NCI-H1105 (cell line): ENCODE measurements at regions not wholly inside any gene's neighbourhood (a gene's known extent, or its start where the extent isn't known, plus 50 kb on each side); places are given as distances from the start of the nearest gene placed in this dataset.

ENCODE experiments used
- DNase-seq: peaks from one replicate; lab custom pipeline; 2025; lab: John Stamatoyannopoulos, UW

- no peak for DNase-seq
Observed at GRCh38 chr20:24261351-24261750, 208.1 kb upstream of the SYNDIG1 start.

GRCh38 chr20:24257171-24257570 lies 212.3 kb upstream of the SYNDIG1 start:
- DNase-seq, result no peak

- DNase-seq, result no peak
Observed at GRCh38 chr20:24256307-24256706, 213.1 kb upstream of the SYNDIG1 start.

GRCh38 chr20:24254480-24254879 lies 214.9 kb upstream of the SYNDIG1 start:
- DNase-seq, result no peak

- no peak for DNase-seq
Observed at GRCh38 chr20:24253321-24253720, 216.1 kb upstream of the SYNDIG1 start.

- DNase-seq, result no peak
Observed at GRCh38 chr20:24245094-24245493, 224.3 kb upstream of the SYNDIG1 start.

GRCh38 chr20:24242763-24243162 lies 226.7 kb upstream of the SYNDIG1 start:
- no peak for DNase-seq

- no peak for DNase-seq
Observed at GRCh38 chr20:24241466-24241865, 228.0 kb upstream of the SYNDIG1 start.

GRCh38 chr20:24236963-24237362 lies 232.5 kb upstream of the SYNDIG1 start:
- no peak for DNase-seq

- no peak for DNase-seq
Observed at GRCh38 chr20:24236201-24236600, 233.2 kb upstream of the SYNDIG1 start.

- no peak for DNase-seq
Observed at GRCh38 chr20:24235296-24236175, 233.9 kb upstream of the SYNDIG1 start.

- no peak for DNase-seq
Observed at GRCh38 chr20:24227600-24227999, 239.0 kb upstream of the GGTLC1 start.

- DNase-seq, result no peak
Observed at GRCh38 chr20:24212494-24212893, 223.9 kb upstream of the GGTLC1 start.

- no peak for DNase-seq
Observed at GRCh38 chr20:24211972-24212371, 223.4 kb upstream of the GGTLC1 start.

- DNase-seq, result no peak
Observed at GRCh38 chr20:24210356-24210755, 221.8 kb upstream of the GGTLC1 start.

- DNase-seq, result no peak
Observed at GRCh38 chr20:24208652-24209051, 220.1 kb upstream of the GGTLC1 start.

- no peak for DNase-seq
Observed at GRCh38 chr20:24207803-24208300, 219.3 kb upstream of the GGTLC1 start.

- no peak for DNase-seq
Observed at GRCh38 chr20:24206995-24207394, 218.4 kb upstream of the GGTLC1 start.

GRCh38 chr20:24203526-24204183 lies 215.1 kb upstream of the GGTLC1 start:
- DNase-seq, result no peak

GRCh38 chr20:24199501-24199900 lies 210.9 kb upstream of the GGTLC1 start:
- DNase-seq, result no peak

GRCh38 chr20:24194143-24194542 lies 205.6 kb upstream of the GGTLC1 start:
- no peak for DNase-seq

- DNase-seq, result no peak
Observed at GRCh38 chr20:24190905-24191304, 202.3 kb upstream of the GGTLC1 start.

- DNase-seq, result no peak
Observed at GRCh38 chr20:24185791-24186190, 197.2 kb upstream of the GGTLC1 start.
